A549 (cell line): ENCODE measurements at regions not wholly inside any gene's neighbourhood (a gene's known extent, or its start where the extent isn't known, plus 50 kb on each side); places are given as distances from the start of the nearest gene placed in this dataset.

ENCODE experiments used
- CTCF ChIP-seq: fragments of >200 bp; sonication (Bioruptor Twin); formaldehyde crosslinking; IDR thresholded peaks from 3 replicates; pipeline ENCODE4 v1.5.1; 2016
- EP300 ChIP-seq, 2 experiments: fragments of >200 bp; sonication (Bioruptor Twin); formaldehyde crosslinking; IDR thresholded peaks; 2 replicates in 1 of 2; 3 replicates in 1 of 2; pipeline ENCODE4 v1.6.1; 2016 to 2017
- HOXA7 ChIP-seq: fragments of 250-450 bp; sonication (Bioruptor Pico); IDR thresholded peaks from 2 replicates; pipeline ENCODE4 v1.5.0; 2020; ENCODE audit warnings: mild to moderate bottlenecking, moderate library complexity
- MAFK ChIP-seq: fragments of 450-650 bp; IDR thresholded peaks from 2 replicates; pipeline ENCODE4 v1.6.1; 2014; ENCODE audit not compliant: partially characterized antibody
- NPAS2 ChIP-seq: fragments of 250-450 bp; sonication (Bioruptor Pico); IDR thresholded peaks from 2 replicates; pipeline ENCODE4 v1.8.0; 2022; ENCODE audit warnings: mild to moderate bottlenecking, moderate library complexity, borderline replicate concordance
- POLR2A ChIP-seq: IDR thresholded peaks from 2 replicates; pipeline ENCODE4 v1.6.1; 2012; ENCODE audit warnings: mild to moderate bottlenecking, low read length
- RCOR1 ChIP-seq: fragments of 150-350 bp; IDR thresholded peaks from 2 replicates; pipeline ENCODE4 v1.6.1; 2014; ENCODE audit warnings: antibody characterized with exemption, low read length, low read depth
- REST ChIP-seq: fragments of 200-600 bp; sonication (generic); IDR thresholded peaks from 2 replicates; pipeline ENCODE4 v1.6.1; 2016; ENCODE audit warnings: antibody characterized with exemption, mild to moderate bottlenecking, moderate library complexity
- SMC3 ChIP-seq: fragments of >200 bp; sonication (Bioruptor Twin); formaldehyde crosslinking; IDR thresholded peaks from 3 replicates; pipeline ENCODE4 v1.6.1; 2018; ENCODE audit warnings: inconsistent platforms
- TF ChIP-seq, protein P1 (sequence below): IDR thresholded peaks from 2 replicates; pipeline ENCODE4 v1.6.1; 2012

DNA sequence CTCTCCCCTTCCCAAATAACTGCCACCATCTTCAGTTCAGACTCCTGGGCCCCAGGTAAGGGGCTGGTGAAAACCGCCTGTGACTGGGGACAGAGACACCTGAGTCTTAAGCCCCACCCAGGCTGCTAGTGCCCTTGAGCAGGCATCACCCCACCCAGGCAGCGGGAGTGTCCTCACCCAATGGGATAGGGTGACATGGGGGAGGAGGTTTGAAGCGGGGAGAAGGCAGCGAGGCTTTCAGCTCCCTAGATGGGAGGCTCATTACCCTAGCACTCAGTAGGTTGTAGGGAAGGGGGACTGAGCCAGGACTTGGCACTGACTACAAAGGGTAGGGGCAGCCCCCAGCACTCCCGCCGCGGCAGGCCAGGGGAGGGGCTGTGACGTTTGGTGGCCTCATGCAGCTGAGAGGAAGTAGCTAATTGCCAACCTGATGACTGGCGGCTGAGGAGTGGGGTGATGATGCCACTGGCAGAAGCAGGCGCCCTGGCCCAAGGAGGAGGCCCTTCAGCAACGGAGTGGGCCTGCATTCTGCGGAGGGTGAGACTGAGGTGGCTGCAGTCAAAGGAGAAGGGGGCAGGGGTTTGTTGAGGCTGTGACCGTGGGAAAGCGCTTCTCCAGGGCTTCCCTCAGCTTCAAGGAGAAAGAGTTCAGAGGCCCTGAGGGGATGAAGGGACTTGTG is 126.9 kb downstream of the MRPL14 start:
- TF ChIP-seq SMC3 (no peak), EP300 (IDR thresholded peaks at IDR 0.05) (no peak), CTCF (no peak), NPAS2 (CRISPR knock-in tag) (no peak), HOXA7 (CRISPR knock-in tag) (no peak), REST (no peak), MAFK (no peak), POLR2A (no peak), RCOR1 (no peak)
- TF ChIP-seq, protein P1, sequence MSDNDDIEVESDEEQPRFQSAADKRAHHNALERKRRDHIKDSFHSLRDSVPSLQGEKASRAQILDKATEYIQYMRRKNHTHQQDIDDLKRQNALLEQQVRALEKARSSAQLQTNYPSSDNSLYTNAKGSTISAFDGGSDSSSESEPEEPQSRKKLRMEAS = no peak
